ENCODE measurements at regions not wholly inside any gene's neighbourhood (a gene's known extent, or its start where the extent isn't known, plus 50 kb on each side); places are given as distances from the start of the nearest gene placed in this dataset.
"Not testable (repeated sequence)": the region's sequence is repeated elsewhere in the genome, so short reads cannot be mapped to it uniquely, and the experiment has no call there.

DNA sequence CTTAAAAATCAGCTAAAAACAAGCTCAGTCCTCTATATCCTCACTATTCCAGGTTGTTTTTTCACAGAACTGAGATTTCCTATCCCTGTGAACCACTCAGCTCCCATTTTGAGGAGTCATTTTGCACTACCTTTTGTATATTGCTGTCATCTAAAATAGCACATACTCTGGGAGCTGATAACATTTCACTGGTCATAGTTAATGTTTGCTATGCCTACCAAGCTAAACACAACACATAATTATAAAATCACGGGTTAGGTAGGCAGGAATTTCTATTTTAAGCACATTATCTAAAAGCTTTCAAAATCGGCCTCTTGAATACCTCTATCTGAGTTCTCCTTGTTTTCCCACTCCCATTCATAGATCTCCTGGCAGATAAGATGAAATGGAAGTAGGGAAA is 882.0 kb upstream of the INTU start:
- no peak for DNase-seq

DNA sequence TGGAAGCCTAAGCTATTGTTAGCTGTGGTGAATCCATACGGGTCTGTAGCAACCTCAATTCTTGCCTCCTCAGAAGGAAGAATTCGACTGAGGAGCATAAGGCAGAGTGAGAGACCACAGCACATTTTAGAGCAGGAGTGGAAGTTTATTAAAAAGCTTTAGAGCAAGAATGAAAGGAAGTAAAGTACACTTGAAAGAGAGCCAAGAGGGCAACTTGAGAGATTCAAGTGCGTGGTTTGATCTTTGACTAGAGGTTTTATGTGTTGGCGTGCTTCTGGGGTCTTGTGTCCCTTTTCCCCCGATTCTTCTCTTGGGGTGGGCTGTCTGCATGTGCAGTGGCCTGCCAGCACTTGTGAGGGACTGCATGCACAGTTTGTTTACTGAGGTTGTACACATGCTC is 880.6 kb upstream of the INTU start:
- no peak for DNase-seq

DNA sequence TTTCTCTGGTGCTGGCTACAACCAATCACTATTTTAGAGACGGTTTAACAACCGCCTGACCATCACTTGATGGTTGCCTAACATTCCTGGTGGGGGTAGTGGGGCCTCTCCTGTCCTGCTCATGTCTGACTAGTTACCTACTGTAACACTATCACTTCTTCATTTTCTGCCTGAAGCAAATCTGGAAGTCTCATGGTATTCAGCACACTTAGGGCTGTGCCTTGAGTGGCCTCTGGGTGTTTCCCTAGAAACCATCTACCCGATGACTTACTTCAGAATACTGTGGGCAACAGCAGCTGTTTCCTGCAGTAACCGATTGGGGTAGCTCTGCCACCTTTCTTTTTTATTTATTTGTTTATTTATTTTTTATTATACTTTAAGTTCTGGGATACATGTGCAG is 880.1 kb upstream of the INTU start:
- DNase-seq = no peak

- DNase-seq = no peak
These were observed 879.2 kb upstream of the INTU start for GRCh38 chr4:126753592-126753991.

DNA sequence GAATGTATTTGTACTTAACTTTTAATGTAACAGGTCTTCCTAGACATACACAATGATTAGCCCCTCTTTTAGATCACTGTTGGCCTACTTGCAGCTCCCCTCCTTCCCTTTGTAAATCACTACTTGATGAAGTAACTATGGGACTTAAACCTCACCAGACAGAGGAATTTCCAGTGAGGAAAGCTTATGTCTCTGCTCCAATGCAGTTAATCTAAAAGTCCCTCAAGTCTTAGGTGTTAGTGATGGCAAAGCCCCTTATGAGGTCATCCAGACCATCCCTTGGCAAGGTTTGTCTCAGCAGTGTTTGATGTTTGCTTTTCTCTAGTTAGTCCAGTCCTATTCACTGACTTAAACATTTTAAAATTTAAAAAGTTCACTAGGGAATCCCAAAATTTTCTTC is 877.3 kb upstream of the INTU start:
- DNase-seq = no peak

- no peak for DNase-seq
These were observed 876.5 kb upstream of the INTU start for GRCh38 chr4:126756050-126756829.

GRCh38 chr4:126757219-126757618 is 875.5 kb upstream of the INTU start:
- DNase-seq = no peak

GRCh38 chr4:126758493-126758892 is 874.3 kb upstream of the INTU start:
- no peak for DNase-seq

- DNase-seq = no peak
These were observed 870.7 kb upstream of the INTU start for GRCh38 chr4:126761947-126762662.

GRCh38 chr4:126762663-126763247 is 870.0 kb upstream of the INTU start:
- no peak for DNase-seq

DNA sequence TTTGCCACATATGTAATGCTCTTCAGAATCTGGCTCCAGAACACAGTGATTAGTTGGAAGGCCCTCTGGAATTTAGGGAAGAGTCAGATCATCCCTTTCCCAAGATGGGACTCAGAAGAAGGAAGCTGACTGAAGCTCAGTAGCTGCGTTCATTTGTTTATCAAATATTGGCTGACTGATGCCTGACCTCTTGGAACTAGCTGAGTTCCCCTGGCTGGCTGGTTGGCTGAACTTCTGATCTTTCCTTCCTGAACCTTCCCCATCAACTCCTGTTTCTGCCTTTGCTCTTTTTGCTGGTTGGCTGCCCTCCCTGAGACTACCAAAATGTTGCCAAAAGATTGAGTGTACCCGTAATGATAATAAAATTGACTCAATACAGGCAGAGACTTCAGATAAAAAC is 866.5 kb upstream of the INTU start:
- DNase-seq = no peak

DNA sequence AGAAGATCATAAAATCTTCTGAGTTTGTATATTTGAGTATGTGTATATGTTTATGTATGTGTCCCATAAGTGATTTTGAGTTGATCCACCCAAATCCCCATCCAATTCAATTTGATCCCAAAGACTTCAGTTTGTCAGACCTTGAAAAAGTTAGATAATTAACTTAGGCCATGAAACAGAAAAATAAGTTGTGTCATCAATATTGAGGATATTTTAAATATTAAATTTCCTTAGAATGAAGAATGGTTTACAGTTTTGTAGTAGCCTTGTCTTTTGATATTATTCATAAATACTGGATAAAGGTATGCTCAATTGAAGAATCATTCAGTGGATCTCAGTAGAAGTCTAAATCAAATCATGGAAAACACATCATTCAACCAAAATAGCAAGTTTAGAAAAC is 864.4 kb upstream of the INTU start:
- DNase-seq = no peak

DNA sequence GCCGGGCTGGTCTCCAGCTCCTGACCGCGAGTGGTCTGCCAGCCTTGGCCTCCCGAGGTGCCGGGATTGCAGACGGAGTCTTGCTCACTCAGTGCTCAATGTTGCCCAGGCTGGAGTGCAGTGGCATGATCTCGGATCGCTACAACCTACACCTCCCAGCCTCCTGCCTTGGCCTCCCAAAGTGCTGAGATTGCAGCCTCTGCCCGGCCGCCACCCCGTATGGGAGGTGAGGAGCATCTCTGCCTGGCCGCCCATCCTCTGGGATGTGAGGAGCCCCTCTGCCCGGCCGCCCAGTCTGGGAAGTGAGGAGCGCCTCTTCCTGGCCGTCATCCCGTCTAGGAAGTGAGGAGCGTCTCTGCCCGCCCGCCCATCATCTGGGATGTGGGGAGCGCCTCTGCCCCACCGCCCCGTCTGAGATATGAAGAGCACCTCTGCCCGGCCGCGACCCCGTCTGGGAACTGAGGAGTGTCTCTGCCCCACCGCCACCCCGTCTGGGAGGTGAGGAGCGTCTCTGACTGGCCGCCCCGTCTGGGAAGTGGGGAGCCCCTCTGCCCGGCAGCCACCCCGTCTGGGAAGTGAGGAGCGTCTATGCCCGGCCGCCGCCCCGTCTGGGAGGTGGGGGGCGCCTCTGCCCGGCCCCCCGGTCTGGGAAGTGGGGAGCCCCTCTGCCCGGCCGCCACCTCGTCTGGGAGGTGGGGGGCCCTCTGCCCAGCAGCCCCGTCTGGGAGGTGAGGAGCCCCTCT is 861.8 kb upstream of the INTU start:
- DNase-seq = not testable (repeated sequence)

DNA sequence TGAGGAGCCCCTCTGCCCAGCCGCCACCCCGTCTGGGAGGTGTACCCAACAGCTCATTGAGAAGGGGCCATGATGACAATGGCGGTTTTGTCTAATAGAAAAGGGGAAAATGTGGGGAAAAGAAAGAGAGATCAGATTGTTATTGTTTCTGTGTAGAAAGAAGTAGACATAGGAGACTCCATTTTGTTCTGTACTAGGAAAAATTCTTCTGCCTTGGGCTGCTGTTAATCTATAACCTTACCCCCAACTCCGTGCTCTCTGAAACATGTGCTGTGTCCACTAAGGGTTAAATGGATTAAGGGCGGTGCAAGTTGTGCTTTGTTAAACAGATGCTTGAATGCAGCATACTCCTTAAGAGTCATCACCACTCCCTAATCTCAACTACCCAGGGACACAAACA is 861.1 kb upstream of the INTU start:
- not testable (repeated sequence) for DNase-seq

DNA sequence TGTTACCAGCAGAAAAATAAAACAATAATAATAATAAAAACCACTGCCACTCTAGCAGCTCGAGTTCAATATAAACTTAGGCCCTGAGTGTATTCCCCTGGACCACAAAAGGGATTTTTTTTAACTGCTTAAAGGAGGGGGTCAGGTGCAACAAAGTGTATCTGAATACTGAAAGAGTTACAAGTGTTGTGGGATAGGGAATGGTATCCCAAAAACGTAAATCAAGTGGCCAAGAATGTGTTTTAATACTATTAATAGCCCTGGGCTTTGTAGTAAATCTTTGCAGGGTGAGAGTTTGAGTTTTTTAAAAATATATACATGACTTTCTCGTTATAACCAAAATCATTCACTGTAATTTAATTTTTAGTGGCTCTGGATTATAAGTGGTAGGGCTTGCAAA is 860.1 kb upstream of the INTU start:
- no peak for DNase-seq

DNA sequence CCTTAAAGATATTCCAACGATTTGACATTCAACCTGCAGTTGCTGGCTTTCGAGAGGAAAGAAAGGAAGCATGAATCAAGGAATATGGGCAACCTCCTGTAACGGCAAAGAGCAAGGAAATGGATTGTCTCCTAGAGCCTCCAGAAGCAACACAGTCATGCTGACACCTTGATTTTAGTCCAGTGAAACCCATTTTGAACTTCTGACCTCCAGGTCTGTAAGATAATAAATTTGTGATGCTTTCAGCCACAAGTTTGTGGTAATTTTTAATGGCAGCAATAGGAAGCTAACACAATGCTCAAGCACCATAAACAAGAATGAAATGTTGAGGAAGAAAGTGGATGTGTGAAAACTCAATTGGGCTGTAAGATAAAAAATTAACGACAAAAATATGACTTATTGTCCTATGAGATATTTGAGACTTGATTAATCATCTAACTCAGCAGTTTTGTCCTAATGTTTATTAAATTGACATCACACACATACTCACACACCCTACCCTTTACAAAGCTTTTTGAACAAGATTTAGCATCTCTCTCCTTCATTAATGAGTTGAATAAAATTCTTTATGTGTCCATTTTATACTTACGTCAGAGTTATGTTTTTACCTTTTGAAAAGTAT is 857.2 kb upstream of the INTU start:
- DNase-seq = no peak

- no peak for DNase-seq
These were observed 856.4 kb upstream of the INTU start for GRCh38 chr4:126776361-126776760.

DNA sequence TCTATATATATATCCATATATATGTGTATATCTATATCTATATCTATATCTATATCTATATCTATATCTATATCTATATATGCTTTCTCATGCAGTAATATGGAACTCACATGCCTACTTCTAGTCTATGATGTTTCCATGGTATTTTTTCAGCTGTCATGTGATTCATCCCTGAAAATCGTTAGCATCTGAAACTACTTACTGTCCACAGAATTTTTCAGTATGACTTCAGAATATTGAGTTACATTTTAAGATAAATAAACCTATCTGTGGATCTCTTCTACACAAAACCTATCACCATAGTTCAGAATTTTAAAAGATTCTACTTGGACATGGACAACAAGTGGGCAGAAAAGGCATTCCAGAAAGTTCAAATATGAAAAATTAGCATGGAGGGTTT is 855.1 kb upstream of the INTU start:
- DNase-seq = no peak

DNA sequence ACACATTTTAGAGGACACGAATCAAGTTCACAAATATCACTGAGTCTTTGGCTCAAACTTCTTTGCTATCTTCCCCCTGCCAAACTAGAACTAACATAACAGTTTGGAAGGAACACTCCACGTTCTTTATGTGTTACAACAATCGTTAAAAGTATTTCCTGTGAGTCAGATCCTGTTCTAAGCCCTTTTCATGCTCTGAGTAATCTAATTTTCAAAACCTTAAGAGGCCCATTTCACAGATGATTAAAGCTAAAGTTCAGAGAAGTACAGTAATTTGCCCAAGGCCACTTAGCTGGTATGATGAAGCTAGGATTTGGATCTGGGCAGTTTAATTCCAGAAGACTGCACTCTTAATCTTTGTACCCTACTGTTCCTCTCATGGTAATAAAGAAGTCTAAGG is 854.4 kb upstream of the INTU start:
- no peak for DNase-seq

DNA sequence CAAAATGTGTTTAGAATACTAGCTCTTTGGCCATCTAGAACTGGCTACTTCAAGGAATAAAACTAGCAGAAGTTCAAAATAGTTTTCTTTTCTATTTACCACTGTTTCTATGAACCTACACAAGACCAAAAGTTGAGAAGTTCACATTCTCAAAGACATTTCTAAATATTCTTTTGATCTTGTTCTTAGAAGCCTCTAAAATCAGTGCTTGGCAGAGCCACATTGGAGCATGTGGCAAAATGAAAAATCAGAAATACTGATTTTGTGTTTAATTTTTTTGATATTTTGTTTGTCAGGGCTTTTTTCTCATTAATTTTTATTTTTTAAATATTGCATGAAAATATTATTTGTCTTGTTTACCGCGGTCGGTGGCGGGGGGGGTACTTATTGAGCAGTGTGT is 853.8 kb upstream of the INTU start:
- no peak for DNase-seq

DNA sequence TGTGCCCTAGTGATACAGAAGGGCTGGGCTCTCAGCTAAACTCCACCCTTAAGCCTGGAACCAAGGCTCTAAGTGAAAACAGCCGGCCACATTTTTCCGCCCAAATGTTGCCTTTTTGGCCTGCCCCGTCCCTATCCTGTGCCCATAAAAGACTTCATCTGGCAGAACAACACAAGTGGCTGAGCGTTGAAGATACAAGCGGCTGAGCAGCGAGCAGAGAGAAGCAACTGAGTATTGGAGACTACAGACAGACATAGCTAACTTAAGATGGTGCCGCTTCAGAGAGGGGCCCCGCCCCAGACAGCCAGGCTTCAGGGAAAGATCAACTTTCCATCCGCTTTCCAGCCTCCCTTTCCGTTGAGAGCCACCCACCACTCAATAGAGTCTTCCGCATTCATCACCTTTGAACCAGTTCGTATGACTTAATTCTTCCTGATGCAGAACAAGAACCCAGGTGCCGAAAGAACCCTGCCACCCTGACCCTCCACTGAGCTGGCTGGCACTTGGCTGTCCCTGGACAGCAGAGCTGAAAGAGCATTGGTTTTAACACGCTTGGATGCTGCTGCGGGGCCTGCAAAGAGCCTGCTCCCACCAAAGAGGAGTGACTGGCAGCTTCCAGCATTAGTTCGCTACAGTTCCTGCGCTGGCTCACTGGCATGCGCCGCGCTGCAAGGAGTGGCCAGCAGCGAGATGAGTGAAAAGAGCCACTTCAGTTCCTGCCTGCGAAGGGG is 853.2 kb upstream of the INTU start:
- no peak for DNase-seq

DNA sequence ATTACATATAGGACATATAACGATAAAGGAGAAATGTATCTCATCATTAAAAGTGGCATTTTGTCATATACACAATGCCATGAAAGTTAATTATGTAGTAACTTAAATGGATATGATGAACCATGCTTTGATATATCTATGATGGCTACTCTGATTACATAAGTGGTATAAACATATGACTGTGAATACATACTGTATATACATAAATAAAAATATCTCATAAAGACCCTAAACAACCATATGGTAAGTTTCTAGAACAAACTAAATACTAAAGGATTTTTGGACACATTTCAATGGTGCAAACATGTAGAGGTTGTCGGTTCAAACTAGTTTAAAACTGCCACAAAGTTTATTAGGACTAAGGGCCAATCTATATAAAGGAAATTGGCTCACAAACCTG is 849.6 kb upstream of the INTU start:
- no peak for DNase-seq

Data from occipital lobe (tissue), 1 donor.